PC-9 (cell line): ENCODE measurements at regions not wholly inside any gene's neighbourhood (a gene's known extent, or its start where the extent isn't known, plus 50 kb on each side); places are given as distances from the start of the nearest gene placed in this dataset.

Experiments
- EZH2 ChIP-seq: fragments of 200-600 bp; sonication (generic); IDR thresholded peaks from 2 replicates; pipeline ENCODE4 v1.8.0; 2017; ENCODE audit warnings: antibody characterized with exemption, low read depth
- TF ChIP-seq, protein P1 (sequence below): fragments of 200-600 bp; sonication (generic); conservative IDR thresholded peaks from 2 replicates; pipeline ENCODE4 v1.6.1; 2017; ENCODE audit warnings: mixed run types, antibody characterized with exemption, mild to moderate bottlenecking, moderate library complexity

DNA sequence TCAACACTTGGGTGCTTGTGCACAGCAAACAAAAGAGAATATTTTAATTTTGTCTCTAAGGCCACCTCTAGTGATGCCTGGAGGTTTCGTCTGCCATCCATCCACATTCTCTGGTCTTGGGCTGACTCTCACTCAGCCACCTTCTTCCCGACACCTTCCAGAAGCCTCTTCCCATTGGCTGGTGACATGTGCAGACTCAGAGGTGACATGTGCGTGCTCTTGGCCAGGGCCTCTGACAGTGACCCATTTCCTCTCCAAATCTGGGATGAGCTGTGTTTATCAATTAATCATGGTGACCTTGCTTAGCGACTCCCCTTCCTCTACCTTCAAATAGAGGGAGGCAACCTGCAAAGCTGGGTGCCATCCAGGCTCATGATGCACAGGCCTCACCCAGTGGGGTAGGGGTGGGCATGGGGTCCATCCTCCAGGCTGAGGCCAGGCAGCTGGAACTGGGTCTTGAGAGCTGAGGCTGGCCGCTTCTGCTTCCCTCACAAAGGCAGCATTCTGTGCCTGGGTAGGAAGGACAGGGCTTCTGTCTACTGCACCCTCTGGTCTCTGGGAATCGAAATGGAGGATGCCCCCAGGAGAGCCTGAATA lies 91.8 kb downstream of the DHCR7 start:
- TF ChIP-seq, protein P1, sequence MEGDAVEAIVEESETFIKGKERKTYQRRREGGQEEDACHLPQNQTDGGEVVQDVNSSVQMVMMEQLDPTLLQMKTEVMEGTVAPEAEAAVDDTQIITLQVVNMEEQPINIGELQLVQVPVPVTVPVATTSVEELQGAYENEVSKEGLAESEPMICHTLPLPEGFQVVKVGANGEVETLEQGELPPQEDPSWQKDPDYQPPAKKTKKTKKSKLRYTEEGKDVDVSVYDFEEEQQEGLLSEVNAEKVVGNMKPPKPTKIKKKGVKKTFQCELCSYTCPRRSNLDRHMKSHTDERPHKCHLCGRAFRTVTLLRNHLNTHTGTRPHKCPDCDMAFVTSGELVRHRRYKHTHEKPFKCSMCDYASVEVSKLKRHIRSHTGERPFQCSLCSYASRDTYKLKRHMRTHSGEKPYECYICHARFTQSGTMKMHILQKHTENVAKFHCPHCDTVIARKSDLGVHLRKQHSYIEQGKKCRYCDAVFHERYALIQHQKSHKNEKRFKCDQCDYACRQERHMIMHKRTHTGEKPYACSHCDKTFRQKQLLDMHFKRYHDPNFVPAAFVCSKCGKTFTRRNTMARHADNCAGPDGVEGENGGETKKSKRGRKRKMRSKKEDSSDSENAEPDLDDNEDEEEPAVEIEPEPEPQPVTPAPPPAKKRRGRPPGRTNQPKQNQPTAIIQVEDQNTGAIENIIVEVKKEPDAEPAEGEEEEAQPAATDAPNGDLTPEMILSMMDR: no peak
- no peak for TF ChIP-seq EZH2
